Hepatocyte (in vitro differentiated cells): ENCODE measurements at regions not wholly inside any gene's neighbourhood (a gene's known extent, or its start where the extent isn't known, plus 50 kb on each side); places are given as distances from the start of the nearest gene placed in this dataset.

Source experiments
- DNase-seq: peaks from one replicate; pipeline ENCODE4 v3.0.0-alpha.2; 2016; ENCODE audit warnings: low spot score
- H2AFZ ChIP-seq: fragments of 200-600 bp; sonication (generic); 2 replicates; pipeline ENCODE4 v1.6.0; 2016; ENCODE audit warnings: antibody characterized with exemption, mild to moderate bottlenecking
- H3K27ac ChIP-seq: fragments of 200-600 bp; sonication (generic); 2 replicates; pipeline ENCODE4 v1.5.1; 2016; ENCODE audit warnings: mild to moderate bottlenecking
- H3K27me3 ChIP-seq: fragments of 200-600 bp; sonication (generic); 2 replicates; pipeline ENCODE4 v1.6.1; 2016
- H3K36me3 ChIP-seq: fragments of 200-600 bp; sonication (generic); replicated peaks from 2 replicates; pipeline ENCODE4 v1.5.1; 2016; ENCODE audit warnings: low read depth; ENCODE audit not compliant: insufficient read depth
- H3K4me1 ChIP-seq: fragments of 200-600 bp; sonication (generic); 2 replicates; pipeline ENCODE4 v1.5.1; 2016; ENCODE audit warnings: mild to moderate bottlenecking, moderate library complexity; ENCODE audit not compliant: insufficient read depth
- H3K4me2 ChIP-seq: fragments of 200-600 bp; sonication (generic); 2 replicates; pipeline ENCODE4 v1.6.0; 2016
- H3K4me3 ChIP-seq: fragments of 200-600 bp; sonication (generic); 2 replicates; pipeline ENCODE4 v1.5.1; 2016; ENCODE audit warnings: mild to moderate bottlenecking
- H3K79me2 ChIP-seq: fragments of 200-600 bp; sonication (generic); 2 replicates; pipeline ENCODE4 v1.6.0; 2017; ENCODE audit warnings: mild to moderate bottlenecking
- H3K9me2 ChIP-seq: fragments of 200-600 bp; sonication (generic); replicated peaks from 2 replicates; pipeline ENCODE4 v1.6.0; 2017; ENCODE audit warnings: mild to moderate bottlenecking; ENCODE audit not compliant: insufficient read depth
- H3K9me3 ChIP-seq: fragments of 200-600 bp; sonication (generic); 2 replicates; pipeline ENCODE4 v1.5.1; 2016; ENCODE audit warnings: low read depth, mild to moderate bottlenecking
- H4K20me1 ChIP-seq: fragments of 200-600 bp; sonication (generic); 2 replicates; pipeline ENCODE4 v1.6.0; 2016; ENCODE audit warnings: mild to moderate bottlenecking; ENCODE audit not compliant: insufficient read depth, poor library complexity, severe bottlenecking
- EZH2 ChIP-seq: fragments of 200-600 bp; sonication (generic); IDR thresholded peaks from 2 replicates; pipeline ENCODE4 v1.6.1; 2016; ENCODE audit warnings: antibody characterized with exemption, mild to moderate bottlenecking, borderline replicate concordance
- EZH2phosphoT487 ChIP-seq: fragments of 200-600 bp; sonication (generic); IDR thresholded peaks from one replicate; pipeline ENCODE4 v1.6.1; 2018; ENCODE audit warnings: antibody characterized with exemption, mild to moderate bottlenecking, low read depth, moderate library complexity; ENCODE audit not compliant: unreplicated experiment, severe bottlenecking
- WGBS: methylation state at CpG from one replicate; pipeline ENCODE4 v1.1.6; 2016; ENCODE audit warnings: low lambda C conversion rate; ENCODE audit errors: missing lambda C conversion rate; 5-methylcytosine and 5-hydroxymethylcytosine counted together
- TF ChIP-seq, protein P1 (sequence below): fragments of 200-600 bp; sonication (generic); IDR thresholded peaks from 2 replicates; pipeline ENCODE4 v1.5.1; 2016; ENCODE audit warnings: antibody characterized with exemption, mild to moderate bottlenecking; ENCODE audit not compliant: poor library complexity

DNA sequence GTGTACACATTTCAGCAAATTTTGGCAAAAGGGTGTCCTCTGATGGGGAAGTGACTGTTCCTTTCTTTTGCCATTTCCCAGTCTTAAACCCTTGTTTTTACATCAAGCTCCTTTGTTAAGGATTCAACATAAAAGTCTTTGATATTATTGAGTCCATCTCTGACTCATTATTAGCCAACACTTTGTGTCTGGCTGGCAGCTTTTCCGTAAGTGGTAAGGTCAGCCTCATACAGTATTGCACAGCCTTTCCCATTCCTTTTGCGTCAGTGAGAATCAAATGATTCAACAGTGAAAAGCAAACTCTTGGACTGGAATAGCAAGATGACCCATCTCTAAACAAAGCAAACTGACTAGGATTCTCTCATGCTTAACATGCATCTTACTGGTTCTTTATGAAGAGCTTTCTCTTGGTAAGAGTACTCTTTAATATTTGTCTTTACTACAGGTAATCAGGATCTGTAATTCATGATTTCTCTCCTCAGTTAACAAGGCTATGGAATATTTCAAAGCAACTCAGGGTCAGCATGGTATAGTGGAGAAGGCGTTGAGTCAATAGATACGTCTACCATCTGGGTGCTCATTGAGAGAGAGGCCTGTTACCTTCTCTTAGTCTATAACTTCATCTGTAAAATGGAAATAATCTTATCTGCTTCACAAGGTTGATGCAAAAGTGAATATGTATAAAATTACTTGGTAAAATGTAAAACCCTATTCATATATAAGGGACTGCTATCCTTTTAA is 183.6 kb downstream of the PRL start:
- Histone ChIP-seq H4K20me1 (no peaks in the 10 kb centered on the region), H2AFZ (no peak overlapping the region), H3K4me2 (no peak overlapping the region), H3K27me3 (no peaks in the 10 kb centered on the region), H3K4me1 (no peaks in the 10 kb centered on the region), H3K9me3 (no peaks in the 10 kb centered on the region), H3K4me3 (no peak overlapping the region), H3K9me2 (no peaks in the 10 kb centered on the region), H3K36me3 (no peaks in the 10 kb centered on the region), H3K27ac (no peak overlapping the region), H3K79me2 (no peaks in the 10 kb centered on the region)
- TF ChIP-seq EZH2 = no peak
- DNase-seq = peak; percentile 44
- WGBS = 75% methylated on average over 4 of the region's 4 CpGs

DNA sequence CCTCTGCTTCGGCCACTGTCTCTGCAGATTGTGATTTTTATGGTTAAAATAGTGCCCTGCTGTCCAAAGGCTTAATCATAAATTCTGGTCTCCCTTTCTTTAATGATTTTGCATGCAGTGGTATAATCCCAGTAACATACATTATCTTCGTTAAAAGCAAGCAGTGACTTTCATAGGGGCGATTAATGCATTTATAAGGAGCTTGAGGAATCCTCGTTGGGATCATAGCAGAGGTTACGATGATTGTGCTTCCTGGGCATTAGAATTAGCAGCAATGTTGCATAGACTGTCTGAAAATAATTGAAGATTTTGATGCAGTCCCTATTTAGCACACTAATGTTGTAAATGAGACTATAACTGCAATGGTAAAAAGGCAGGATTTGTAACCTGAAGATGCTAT is 181.3 kb downstream of the PRL start:
- H3K36me3 ChIP-seq = no peaks in the 10 kb centered on the region
- 66% methylated on average over 5 of the region's 5 CpGs for WGBS
- H3K79me2 ChIP-seq = no peaks in the 10 kb centered on the region
- TF ChIP-seq EZH2 (no peak), EZH2phosphoT487 (no peak)
- TF ChIP-seq, protein P1, sequence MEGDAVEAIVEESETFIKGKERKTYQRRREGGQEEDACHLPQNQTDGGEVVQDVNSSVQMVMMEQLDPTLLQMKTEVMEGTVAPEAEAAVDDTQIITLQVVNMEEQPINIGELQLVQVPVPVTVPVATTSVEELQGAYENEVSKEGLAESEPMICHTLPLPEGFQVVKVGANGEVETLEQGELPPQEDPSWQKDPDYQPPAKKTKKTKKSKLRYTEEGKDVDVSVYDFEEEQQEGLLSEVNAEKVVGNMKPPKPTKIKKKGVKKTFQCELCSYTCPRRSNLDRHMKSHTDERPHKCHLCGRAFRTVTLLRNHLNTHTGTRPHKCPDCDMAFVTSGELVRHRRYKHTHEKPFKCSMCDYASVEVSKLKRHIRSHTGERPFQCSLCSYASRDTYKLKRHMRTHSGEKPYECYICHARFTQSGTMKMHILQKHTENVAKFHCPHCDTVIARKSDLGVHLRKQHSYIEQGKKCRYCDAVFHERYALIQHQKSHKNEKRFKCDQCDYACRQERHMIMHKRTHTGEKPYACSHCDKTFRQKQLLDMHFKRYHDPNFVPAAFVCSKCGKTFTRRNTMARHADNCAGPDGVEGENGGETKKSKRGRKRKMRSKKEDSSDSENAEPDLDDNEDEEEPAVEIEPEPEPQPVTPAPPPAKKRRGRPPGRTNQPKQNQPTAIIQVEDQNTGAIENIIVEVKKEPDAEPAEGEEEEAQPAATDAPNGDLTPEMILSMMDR = no peak
- no peak overlapping the region for H3K4me2 ChIP-seq
- no peaks in the 10 kb centered on the region for H3K9me2 ChIP-seq
- H2AFZ ChIP-seq = no peak overlapping the region
- no peak overlapping the region for H3K27ac ChIP-seq
- H3K27me3 ChIP-seq = no peaks in the 10 kb centered on the region
- H4K20me1 ChIP-seq = no peaks in the 10 kb centered on the region
- no peaks in the 10 kb centered on the region for H3K9me3 ChIP-seq
- no peak overlapping the region for H3K4me3 ChIP-seq
- no peak for DNase-seq
- no peaks in the 10 kb centered on the region for H3K4me1 ChIP-seq

DNA sequence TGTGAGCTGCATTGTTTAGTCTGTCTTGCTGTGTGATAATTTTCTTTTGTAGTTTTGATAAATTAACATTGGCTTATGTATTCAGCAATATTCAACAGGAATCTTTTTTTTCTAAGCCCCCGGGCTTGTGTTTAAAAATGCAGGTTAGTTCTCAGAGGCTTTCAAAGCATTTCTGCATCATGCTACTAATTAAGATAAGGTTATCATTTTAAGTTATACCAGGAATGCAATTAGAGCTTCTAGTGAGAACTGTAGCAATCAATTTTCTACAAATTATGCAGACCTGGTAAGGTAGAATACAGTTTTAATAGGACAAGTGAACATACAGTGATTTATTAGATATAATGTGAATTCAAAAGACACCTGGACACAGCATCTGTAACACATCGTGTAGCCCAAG is 179.2 kb downstream of the PRL start:
- 52% methylated on average over 2 of the region's 2 CpGs for WGBS
- Histone ChIP-seq H3K36me3 (no peaks in the 10 kb centered on the region), H3K4me2 (no peak overlapping the region), H3K27me3 (no peaks in the 10 kb centered on the region), H3K9me2 (no peaks in the 10 kb centered on the region), H3K27ac (no peak overlapping the region), H3K4me3 (no peak overlapping the region), H3K9me3 (no peaks in the 10 kb centered on the region), H3K79me2 (no peaks in the 10 kb centered on the region), H4K20me1 (no peaks in the 10 kb centered on the region), H2AFZ (no peak overlapping the region), H3K4me1 (no peaks in the 10 kb centered on the region)
- no peak for TF ChIP-seq EZH2
- no peak for DNase-seq

DNA sequence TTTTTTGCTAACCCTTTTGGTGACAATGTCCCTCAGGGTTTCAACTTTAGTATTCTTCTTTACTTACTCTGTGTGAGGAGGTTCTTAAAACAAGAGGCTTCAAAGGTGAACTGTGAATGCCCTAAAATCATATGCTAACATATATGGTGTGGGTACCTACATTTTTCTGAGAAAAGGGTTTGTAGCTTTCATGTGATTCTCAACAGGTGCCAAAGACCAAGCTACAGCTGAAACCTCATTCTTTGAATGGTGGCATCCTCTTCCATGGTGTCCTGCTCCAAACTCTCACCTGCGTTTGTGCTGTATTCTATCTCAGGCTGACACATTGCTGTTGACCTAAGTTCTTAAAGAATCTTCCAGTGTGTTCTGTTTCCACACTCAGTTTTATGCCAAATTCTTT is 177.3 kb downstream of the PRL start:
- no peak for DNase-seq
- H3K9me2 ChIP-seq = no peaks in the 10 kb centered on the region
- H3K27me3 ChIP-seq = no peaks in the 10 kb centered on the region
- H3K4me1 ChIP-seq = no peaks in the 10 kb centered on the region
- WGBS = 90% methylated on average over 1 of the region's 1 CpG
- no peaks in the 10 kb centered on the region for H3K9me3 ChIP-seq
- H3K79me2 ChIP-seq = no peaks in the 10 kb centered on the region
- H4K20me1 ChIP-seq = no peaks in the 10 kb centered on the region
- no peak overlapping the region for H3K27ac ChIP-seq
- no peak overlapping the region for H2AFZ ChIP-seq
- TF ChIP-seq, protein P1 = no peak
- TF ChIP-seq EZH2 (no peak), EZH2phosphoT487 (no peak)
- no peak overlapping the region for H3K4me3 ChIP-seq
- H3K4me2 ChIP-seq = no peak overlapping the region
- no peaks in the 10 kb centered on the region for H3K36me3 ChIP-seq
